ENCODE measurements at regions not wholly inside any gene's neighbourhood (a gene's known extent, or its start where the extent isn't known, plus 50 kb on each side); places are given as distances from the start of the nearest gene placed in this dataset.

GRCh38 chr10:36700123-36700522, 425.3 kb upstream of the ANKRD30A start:
- no peak for ATAC-seq
- Histone ChIP-seq H3K4me1 (peaks cover 0 to 4% (median 0%) of the 10 kb centered on the region in 3 donors), H3K27me3 (no peaks in the 10 kb centered on the region), H3K9me3 (no peaks in the 10 kb centered on the region), H3K36me3 (no peaks in the 10 kb centered on the region), H3K27ac (no peak overlapping the region), H3K4me3 (no peak overlapping the region)
- 68 to 72% methylated on average over 1 of the region's 1 CpG for WGBS, 2 donors
- FAIRE-seq = no peak
- intact Hi-C loops (cut with DNase I) = no loop called here
- no peak for DNase-seq
- TF ChIP-seq, protein P1, sequence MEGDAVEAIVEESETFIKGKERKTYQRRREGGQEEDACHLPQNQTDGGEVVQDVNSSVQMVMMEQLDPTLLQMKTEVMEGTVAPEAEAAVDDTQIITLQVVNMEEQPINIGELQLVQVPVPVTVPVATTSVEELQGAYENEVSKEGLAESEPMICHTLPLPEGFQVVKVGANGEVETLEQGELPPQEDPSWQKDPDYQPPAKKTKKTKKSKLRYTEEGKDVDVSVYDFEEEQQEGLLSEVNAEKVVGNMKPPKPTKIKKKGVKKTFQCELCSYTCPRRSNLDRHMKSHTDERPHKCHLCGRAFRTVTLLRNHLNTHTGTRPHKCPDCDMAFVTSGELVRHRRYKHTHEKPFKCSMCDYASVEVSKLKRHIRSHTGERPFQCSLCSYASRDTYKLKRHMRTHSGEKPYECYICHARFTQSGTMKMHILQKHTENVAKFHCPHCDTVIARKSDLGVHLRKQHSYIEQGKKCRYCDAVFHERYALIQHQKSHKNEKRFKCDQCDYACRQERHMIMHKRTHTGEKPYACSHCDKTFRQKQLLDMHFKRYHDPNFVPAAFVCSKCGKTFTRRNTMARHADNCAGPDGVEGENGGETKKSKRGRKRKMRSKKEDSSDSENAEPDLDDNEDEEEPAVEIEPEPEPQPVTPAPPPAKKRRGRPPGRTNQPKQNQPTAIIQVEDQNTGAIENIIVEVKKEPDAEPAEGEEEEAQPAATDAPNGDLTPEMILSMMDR (IDR thresholded peaks at IDR 0.05) = no peak

DNA sequence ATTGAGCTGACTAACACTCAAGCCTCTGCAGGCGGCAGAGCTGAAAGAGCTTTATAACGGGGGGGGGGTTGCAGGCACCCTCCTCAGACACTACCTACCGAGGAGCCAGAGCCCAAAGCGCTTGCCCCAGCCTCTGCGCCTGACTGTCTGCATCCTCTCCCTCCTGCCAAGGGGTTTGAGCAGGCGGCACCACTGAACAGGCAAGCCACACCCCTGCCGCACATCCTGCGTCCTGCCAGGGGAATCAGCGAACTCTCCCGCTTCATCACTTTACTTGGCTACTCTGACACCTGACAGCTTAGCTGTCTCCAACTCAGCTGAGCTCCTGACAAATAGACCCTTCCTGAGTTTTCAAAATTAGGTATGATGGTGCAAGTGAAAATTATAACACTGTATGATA, 432.6 kb upstream of the ANKRD30A start:
- TF ChIP-seq, protein P1 (IDR thresholded peaks at IDR 0.05) = no peak
- H3K9me3 ChIP-seq = no peaks in the 10 kb centered on the region
- no peak for DNase-seq
- no peaks in the 10 kb centered on the region for H3K36me3 ChIP-seq
- FAIRE-seq = no peak
- no peaks in the 10 kb centered on the region for H3K27me3 ChIP-seq
- intact Hi-C loops (cut with DNase I) = no loop called here
- no peak overlapping the region for H3K27ac ChIP-seq
- no peaks in the 10 kb centered on the region for H3K4me1 ChIP-seq
- WGBS, 2 donors = 79 to 84% methylated on average over 10 of the region's 10 CpGs
- no peak overlapping the region for H3K4me3 ChIP-seq
- no peak for ATAC-seq

DNA sequence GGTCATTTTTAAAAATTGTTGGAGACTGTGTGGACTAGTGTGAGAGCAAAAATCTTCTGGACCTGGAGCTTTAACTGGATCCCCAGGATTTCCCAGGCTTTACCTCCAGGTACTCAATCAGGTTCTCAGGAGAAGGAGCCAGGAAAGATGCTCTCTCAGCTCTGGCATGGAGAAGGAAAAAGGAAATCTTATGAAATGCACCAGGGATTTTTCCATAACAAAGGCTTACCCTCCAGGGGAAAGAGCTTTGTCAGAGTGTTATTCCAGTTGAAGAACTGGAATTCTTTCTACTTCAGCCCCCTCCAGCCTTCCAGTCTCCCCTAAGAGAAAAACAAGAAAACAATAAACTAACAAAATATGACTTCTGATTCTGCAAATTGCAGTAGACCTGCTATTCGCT, 436.7 kb upstream of the ANKRD30A start:
- Histone ChIP-seq H3K36me3 (no peaks in the 10 kb centered on the region), H3K27me3 (no peaks in the 10 kb centered on the region), H3K9me3 (no peaks in the 10 kb centered on the region), H3K4me1 (no peaks in the 10 kb centered on the region), H3K4me3 (no peak overlapping the region), H3K27ac (no peak overlapping the region)
- no peak for ATAC-seq
- TF ChIP-seq, protein P1 (IDR thresholded peaks at IDR 0.05) = no peak
- DNase-seq = no peak
- intact Hi-C loops (cut with DNase I) = no loop called here
- 57 to 81% methylated on average over 1 of the region's 1 CpG for WGBS, 2 donors
- no peak for FAIRE-seq

- Histone ChIP-seq H3K4me1 (no peaks in the 10 kb centered on the region), H3K9me3 (no peaks in the 10 kb centered on the region), H3K4me3 (no peak overlapping the region), H3K27me3 (no peaks in the 10 kb centered on the region), H3K27ac (no peak overlapping the region), H3K36me3 (no peaks in the 10 kb centered on the region)
- no peak for DNase-seq
- 40 to 61% methylated on average over 2 of the region's 2 CpGs for WGBS, 2 donors
- TF ChIP-seq, protein P1 (IDR thresholded peaks at IDR 0.05) = no peak
- intact Hi-C loops (cut with DNase I) = no loop called here
- no peak for ATAC-seq
- no peak for FAIRE-seq
These were observed 442.0 kb upstream of the ANKRD30A start for GRCh38 chr10:36683421-36683820.

- Histone ChIP-seq H3K27ac (no peak overlapping the region), H3K4me3 (no peak overlapping the region), H3K27me3 (no peaks in the 10 kb centered on the region), H3K9me3 (no peaks in the 10 kb centered on the region), H3K36me3 (no peaks in the 10 kb centered on the region), H3K4me1 (no peaks in the 10 kb centered on the region)
- intact Hi-C loops (cut with DNase I) = no loop called here
- ATAC-seq (peak in 2 of 4 donors; percentile 40 to 68), DNase-seq (no peak), FAIRE-seq (no peak)
- TF ChIP-seq, protein P1 (IDR thresholded peaks at IDR 0.05) = no peak
- WGBS, 2 donors = 28 to 33% methylated on average over 4 of the region's 4 CpGs
These were observed 443.4 kb upstream of the ANKRD30A start for GRCh38 chr10:36681751-36682632.
